HuH-7 (cell line): ENCODE measurements at regions not wholly inside any gene's neighbourhood (a gene's known extent, or its start where the extent isn't known, plus 50 kb on each side); places are given as distances from the start of the nearest gene placed in this dataset.
"Not testable (repeated sequence)": the region's sequence is repeated elsewhere in the genome, so short reads cannot be mapped to it uniquely, and the experiment has no call there.

Source experiments
- DNase-seq: peaks from one replicate; pipeline ENCODE4 v3.0.0; 2011; ENCODE audit warnings: low spot score

DNA sequence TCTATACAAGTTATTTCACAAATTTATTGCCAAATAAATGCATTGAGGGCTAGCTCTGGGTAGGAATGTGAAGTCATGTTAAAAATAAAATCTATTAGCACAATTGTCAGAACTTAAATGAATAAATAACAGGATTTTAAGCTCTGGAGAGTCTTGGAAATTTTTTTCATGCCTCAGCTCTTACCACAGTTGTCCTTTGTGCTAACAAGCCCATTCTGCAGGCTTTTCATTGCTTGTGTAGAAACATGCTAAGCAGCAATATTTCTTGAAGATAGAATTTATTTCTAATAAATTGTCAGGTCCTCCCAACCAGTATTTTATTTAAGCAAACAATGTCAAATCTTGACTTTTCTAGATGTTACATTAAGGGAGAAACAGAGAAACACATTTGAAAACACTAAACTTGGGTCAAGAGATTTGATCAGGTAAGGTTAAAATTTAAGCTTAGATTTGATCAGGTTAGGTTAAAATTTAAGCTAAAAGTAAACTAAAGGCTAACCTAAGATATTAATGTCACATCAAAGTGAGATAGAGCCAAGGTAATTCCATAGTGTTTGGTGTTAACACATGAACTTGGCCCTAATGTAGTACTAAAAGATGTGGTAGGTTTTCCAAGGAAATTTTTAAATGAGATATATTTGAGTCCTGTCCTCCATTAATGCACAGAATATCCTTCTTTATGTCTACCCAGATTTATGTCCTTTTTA is 179.1 kb upstream of the IL1RAPL1 start:
- DNase-seq, result no peak

DNA sequence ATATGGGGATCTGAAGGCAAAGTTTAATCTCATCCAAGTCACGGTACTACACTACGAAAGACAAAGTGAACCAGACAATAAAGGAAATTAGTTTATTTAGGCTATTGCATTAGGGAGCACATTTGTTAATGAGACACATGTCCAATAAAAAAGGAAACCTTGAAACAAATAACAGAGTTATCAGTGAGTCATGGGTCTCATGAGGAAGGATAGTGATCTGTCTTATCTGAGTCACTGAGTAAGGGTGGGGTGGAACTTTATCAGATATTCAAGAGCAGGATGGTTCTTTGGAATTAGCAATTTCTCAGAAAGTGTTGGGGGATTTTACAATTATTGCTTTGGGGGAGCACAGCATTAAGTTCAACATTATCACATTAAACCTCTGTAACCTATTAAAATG is 188.9 kb upstream of the IL1RAPL1 start:
- DNase-seq, result no peak

GRCh38 chrX:28391528-28391927 is 195.7 kb upstream of the IL1RAPL1 start:
- DNase-seq, result no peak

DNA sequence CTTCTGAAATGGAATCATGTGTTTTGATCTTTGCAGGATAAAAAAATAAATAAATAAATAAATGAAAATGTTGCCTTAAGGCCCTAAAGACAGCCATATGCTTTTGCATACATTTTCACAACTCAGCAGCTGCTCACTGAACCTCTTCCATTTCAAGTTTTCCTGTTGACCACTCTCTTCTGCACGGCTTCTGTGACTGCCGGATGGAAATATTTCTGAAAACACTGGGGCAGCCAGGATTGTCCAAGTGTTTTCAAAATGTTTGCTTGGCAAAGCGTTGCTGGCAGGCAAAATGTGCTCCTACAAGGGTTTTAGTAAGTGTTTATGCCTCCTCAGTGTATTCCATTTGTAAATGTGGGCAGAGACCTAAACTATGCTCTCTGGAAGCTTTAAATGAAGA is 208.1 kb upstream of the IL1RAPL1 start:
- DNase-seq, result no peak

- DNase-seq, result not testable (repeated sequence)
Measured at GRCh38 chrX:28367649-28368048, 219.6 kb upstream of the IL1RAPL1 start.

DNA sequence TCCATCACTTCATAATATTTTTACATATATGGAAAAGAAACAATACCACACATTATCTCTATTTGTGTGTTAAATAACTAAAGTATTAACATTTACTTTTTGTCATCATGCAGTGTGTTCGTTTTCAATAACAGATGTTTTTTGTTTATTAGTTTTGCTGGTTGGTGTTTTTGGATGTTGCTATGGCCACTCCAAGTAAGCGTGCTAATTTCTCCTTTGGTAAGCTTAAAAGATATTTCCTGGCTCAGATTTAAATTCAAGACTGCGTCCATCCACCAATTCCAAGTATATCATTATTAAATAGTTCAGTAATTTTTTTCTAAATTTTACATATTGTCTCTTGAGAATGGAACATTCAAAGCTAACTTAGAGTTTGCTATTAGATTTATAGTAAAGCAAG is 235.4 kb upstream of the IL1RAPL1 start:
- DNase-seq, result no peak

GRCh38 chrX:28349888-28350287 is 237.4 kb upstream of the IL1RAPL1 start:
- no peak for DNase-seq

DNA sequence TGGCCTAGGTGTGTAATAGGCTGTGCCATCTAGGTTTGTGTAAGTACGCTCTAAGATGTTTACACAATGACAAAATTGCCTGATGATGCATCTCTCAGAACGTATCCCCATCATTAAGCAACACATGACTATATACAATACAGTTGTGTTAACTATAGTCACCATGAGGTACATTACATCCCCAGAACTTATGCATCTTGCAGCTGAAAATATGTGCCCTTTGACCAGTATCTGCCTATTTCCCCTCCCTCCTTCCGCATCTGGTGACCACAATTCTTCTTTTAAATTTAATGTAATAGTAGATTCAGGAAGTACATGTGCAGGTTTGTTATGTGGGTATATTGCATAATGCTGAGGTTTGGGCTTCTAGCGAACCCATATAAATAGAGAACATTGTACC is 239.8 kb upstream of the IL1RAPL1 start:
- no peak for DNase-seq

GRCh38 chrX:28329156-28329555 is 258.1 kb upstream of the IL1RAPL1 start:
- DNase-seq, result no peak

- no peak for DNase-seq
Measured at GRCh38 chrX:28324321-28324721, 262.9 kb upstream of the IL1RAPL1 start.

GRCh38 chrX:28321286-28321685 is 266.0 kb upstream of the IL1RAPL1 start:
- no peak for DNase-seq

DNA sequence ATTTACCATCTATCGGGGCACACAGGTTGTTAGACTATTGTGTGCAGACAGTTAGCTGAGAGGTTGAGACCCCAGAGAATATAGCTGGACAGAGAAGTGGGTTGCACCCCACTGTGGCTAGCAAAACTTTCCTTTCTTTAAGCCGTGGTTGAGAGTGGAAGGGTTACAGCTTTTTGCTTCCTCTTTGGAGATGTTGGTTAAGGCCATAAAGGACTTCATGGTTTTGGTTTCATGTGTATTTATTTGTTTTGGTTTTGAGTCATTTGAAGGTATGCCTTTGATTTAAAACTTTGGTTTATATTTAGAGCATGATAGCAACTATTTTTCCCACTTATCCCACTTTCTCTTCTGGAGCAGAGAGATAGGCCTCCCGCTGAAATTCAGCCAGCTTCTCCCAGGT is 274.3 kb upstream of the IL1RAPL1 start:
- no peak for DNase-seq

GRCh38 chrX:28312259-28312658 is 275.0 kb upstream of the IL1RAPL1 start:
- no peak for DNase-seq

GRCh38 chrX:28311466-28311865 is 275.8 kb upstream of the IL1RAPL1 start:
- DNase-seq, result no peak

- no peak for DNase-seq
Measured at GRCh38 chrX:28303486-28303885, 283.8 kb upstream of the IL1RAPL1 start.

DNA sequence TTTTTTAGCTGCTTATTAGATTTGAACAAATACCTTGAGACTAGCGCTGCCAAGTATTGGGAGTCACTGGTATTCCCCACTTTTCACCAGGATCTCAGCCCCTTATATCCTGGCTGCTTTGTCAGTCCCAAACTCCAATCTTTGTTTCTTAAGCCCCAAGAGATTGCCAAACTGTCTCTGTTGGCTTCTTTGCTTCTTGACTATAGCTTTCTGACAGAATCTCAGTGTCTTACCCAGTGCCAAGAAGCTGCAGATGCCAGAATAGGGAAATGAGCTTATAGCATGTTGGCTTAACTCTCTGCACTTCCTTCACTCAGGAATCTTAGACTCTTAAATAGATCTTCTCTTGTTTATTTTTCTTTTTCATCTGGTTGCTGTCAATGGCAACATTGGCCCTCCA is 297.5 kb upstream of the DCAF8L1 start:
- DNase-seq, result no peak

DNA sequence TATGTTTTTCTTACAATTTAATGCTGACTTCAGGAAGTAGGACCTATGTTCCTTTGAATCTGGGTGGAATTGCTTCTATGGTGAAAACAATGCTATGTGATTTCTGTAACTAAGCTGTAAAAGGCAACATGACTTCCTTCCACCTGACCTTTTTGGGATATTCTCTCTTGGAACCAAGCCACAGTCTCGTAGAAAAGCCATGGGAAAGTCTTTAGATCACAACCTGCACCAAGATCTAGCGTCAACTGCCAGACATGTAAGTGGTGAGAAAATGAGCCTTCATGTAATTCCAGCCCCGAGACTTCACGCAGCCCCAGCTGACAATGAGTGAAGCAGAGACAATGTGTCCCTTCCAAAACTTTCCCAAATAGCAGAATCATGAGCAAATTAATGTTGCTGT is 297.0 kb upstream of the DCAF8L1 start:
- DNase-seq, result no peak

DNA sequence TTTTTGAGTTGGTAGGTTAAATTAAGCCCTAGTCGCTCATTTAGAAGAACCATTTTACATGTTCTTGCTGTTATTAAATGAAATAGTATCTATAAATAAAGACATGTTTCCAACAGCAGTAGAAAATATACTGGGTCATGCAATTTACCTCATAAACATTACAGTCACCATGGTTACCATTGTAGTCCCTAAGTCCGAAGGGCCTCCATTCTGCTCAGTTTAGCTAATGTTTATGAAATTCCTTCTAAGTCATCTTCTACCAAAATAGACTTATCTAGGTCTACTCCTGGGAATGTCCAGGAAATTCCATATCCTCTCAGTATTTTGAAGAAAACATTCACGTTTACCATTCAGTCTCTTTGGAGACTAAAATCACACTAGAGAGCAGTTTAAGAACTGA is 292.5 kb upstream of the DCAF8L1 start:
- no peak for DNase-seq

GRCh38 chrX:28246675-28247074 is 265.4 kb upstream of the DCAF8L1 start:
- DNase-seq, result no peak

DNA sequence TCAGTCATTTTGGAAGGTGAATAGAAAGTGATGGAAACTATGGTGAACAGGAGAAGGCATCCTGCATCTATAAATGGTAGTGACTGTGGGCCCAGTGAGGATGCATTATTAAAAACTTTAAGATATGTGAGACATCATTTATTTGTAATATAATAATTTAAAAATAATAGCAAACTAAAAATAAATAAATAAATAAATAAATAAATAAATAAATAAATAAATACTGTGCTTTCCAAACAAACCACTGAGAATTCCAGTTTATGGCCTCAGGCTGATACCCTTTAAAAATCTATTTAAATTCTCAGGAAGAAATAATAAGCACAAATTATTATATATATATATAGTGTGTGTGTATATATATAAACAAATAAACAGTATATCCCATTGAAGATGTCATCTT is 248.0 kb upstream of the DCAF8L1 start:
- DNase-seq, result no peak

GRCh38 chrX:28225513-28225912 is 244.3 kb upstream of the DCAF8L1 start:
- DNase-seq, result no peak

GRCh38 chrX:28223991-28224390 is 242.7 kb upstream of the DCAF8L1 start:
- no peak for DNase-seq

DNA sequence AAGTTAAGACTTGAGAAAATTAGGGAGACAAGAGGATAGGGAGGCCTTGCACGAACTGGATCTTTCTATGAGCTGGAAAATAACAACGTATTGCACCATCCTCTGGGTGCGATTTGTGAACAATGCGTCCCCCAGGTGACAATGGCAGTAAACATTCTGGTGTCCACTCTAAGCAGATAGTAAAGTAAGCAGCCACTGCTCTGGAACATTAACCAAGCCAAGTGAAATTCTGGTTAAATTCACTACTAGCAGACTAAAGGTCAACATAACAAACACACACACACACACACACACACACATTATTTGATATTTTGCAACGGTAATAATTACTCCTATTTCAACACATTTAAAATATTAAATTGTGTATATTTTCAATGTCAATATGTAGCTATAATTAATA is 242.2 kb upstream of the DCAF8L1 start:
- no peak for DNase-seq

GRCh38 chrX:28205905-28206304 is 224.7 kb upstream of the DCAF8L1 start:
- no peak for DNase-seq

DNA sequence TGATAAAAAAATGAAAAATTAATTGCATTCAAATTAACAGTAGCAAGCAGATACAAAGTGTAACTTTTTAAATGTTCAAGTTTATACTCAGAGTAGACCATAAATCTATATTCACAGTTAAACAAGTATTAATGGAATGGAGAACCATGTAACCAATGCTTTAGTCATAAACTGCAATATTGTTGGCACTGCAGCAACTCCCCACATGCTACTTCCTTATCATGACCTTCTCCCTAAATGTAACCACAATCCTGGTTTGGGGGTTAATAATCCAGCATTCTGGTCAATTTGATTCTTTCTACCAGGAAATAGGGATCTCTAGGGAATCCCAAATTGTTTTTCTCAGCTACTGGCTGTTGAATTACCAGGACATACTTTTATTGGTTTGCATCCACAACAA is 223.9 kb upstream of the DCAF8L1 start:
- DNase-seq, result no peak
